ENCODE measurements at regions not wholly inside any gene's neighbourhood (a gene's known extent, or its start where the extent isn't known, plus 50 kb on each side); places are given as distances from the start of the nearest gene placed in this dataset.

DNA sequence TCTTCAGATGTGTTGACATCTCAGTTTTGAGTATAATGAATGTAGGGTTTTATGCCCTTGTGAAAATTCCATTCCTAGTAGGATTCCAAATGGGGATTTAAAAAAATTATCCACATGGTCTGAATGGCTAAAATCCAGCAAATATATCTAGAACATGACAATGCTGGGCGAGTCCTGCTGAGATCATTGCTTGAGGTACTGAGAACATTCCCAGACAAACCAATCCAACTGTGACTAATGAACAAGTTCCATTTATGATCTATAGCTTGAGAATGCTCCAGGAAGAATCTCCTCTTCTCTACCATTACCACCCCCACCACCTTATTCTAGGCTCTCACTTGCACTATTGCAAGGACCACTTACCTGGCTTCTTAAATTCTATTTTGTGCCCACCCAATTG is 77.2 kb upstream of the IL1RAPL2 start:
- intact Hi-C loops (cut with DNase I, micrococcal nuclease): no loop called here
- Histone ChIP-seq H3K27me3 (ENCODE audit: control insufficient read depth in 1 of 2, insufficient read depth in 2 of 2, low read length in 2 of 2) (no peaks in the 10 kb centered on the region), H3K4me3 (ENCODE audit: low read length) (no peak overlapping the region), H3K36me3 (ENCODE audit: insufficient read depth, low read length) (no peaks in the 10 kb centered on the region), H3K9me3 (ENCODE audit: control insufficient read depth in 1 of 2, insufficient read depth in 1 of 2, low read length in 2 of 2) (no peaks in the 10 kb centered on the region), H3K4me1 (ENCODE audit: insufficient read depth, low read length) (no peaks in the 10 kb centered on the region), H3K27ac (ENCODE audit: low read depth in 1 of 2, low read length in 2 of 2) (no peak overlapping the region)
- no peaks in the 10 kb centered on the region for H3K36me3 Mint-ChIP-seq (ENCODE audit: low read depth)
- ChIA-PET POLR2A (no interaction called here), CTCF (no interaction called here)
- no peak overlapping the region for H3K27ac Mint-ChIP-seq
- no peak for ATAC-seq (ENCODE audit: poor library complexity)
- peaks cover 3% of the 10 kb centered on the region for H3K27me3 Mint-ChIP-seq
- DNase-seq: no peak
- TF ChIP-seq, protein P1, sequence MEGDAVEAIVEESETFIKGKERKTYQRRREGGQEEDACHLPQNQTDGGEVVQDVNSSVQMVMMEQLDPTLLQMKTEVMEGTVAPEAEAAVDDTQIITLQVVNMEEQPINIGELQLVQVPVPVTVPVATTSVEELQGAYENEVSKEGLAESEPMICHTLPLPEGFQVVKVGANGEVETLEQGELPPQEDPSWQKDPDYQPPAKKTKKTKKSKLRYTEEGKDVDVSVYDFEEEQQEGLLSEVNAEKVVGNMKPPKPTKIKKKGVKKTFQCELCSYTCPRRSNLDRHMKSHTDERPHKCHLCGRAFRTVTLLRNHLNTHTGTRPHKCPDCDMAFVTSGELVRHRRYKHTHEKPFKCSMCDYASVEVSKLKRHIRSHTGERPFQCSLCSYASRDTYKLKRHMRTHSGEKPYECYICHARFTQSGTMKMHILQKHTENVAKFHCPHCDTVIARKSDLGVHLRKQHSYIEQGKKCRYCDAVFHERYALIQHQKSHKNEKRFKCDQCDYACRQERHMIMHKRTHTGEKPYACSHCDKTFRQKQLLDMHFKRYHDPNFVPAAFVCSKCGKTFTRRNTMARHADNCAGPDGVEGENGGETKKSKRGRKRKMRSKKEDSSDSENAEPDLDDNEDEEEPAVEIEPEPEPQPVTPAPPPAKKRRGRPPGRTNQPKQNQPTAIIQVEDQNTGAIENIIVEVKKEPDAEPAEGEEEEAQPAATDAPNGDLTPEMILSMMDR (IDR thresholded peaks at IDR 0.05): no peak
- H3K4me1 Mint-ChIP-seq (ENCODE audit: low read depth): no peaks in the 10 kb centered on the region
- no peak overlapping the region for H3K4me3 Mint-ChIP-seq
- H3K9me3 Mint-ChIP-seq: no peaks in the 10 kb centered on the region

GRCh38 chrX:104486691-104487090 is 79.3 kb upstream of the IL1RAPL2 start:
- Histone ChIP-seq H3K27ac (ENCODE audit: low read depth in 1 of 2, low read length in 2 of 2) (no peak overlapping the region), H3K4me3 (ENCODE audit: low read length) (no peak overlapping the region), H3K27me3 (ENCODE audit: control insufficient read depth in 1 of 2, insufficient read depth in 2 of 2, low read length in 2 of 2) (no peaks in the 10 kb centered on the region), H3K36me3 (ENCODE audit: insufficient read depth, low read length) (no peaks in the 10 kb centered on the region), H3K4me1 (ENCODE audit: insufficient read depth, low read length) (no peaks in the 10 kb centered on the region), H3K9me3 (ENCODE audit: control insufficient read depth in 1 of 2, insufficient read depth in 1 of 2, low read length in 2 of 2) (no peaks in the 10 kb centered on the region)
- intact Hi-C loops (cut with DNase I, micrococcal nuclease): no loop called here
- no peaks in the 10 kb centered on the region for H3K4me1 Mint-ChIP-seq (ENCODE audit: low read depth)
- peaks cover 2% of the 10 kb centered on the region for H3K27me3 Mint-ChIP-seq
- no peaks in the 10 kb centered on the region for H3K9me3 Mint-ChIP-seq
- no peaks in the 10 kb centered on the region for H3K36me3 Mint-ChIP-seq (ENCODE audit: low read depth)
- H3K27ac Mint-ChIP-seq: no peak overlapping the region
- DNase-seq (no peak), ATAC-seq (ENCODE audit: poor library complexity) (no peak)
- ChIA-PET POLR2A (no interaction called here), CTCF (no interaction called here)
- H3K4me3 Mint-ChIP-seq: no peak overlapping the region
- TF ChIP-seq, protein P1 (IDR thresholded peaks at IDR 0.05): no peak

DNA sequence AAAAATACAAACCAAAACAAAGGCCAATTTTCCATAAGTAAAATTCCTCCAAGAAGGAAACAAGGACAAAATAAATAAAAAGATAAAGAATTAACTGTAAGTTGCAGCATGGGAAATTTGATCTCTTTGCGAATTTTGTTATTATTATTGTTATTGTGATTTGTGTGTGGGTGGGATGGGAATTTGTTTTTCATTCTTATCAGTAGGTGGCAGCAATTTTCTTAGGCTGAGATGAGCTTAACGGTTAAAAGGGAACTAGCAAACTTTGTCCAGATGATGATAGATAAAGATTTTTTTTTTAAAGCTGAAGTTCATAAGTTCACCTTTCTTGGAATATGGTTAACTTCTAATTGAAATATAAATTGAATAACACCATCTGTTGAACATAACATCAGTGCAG is 83.2 kb upstream of the IL1RAPL2 start:
- H3K4me3 Mint-ChIP-seq: no peak overlapping the region
- H3K27ac Mint-ChIP-seq: no peak overlapping the region
- H3K4me1 Mint-ChIP-seq (ENCODE audit: low read depth): no peaks in the 10 kb centered on the region
- Histone ChIP-seq H3K4me1 (ENCODE audit: insufficient read depth, low read length) (no peaks in the 10 kb centered on the region), H3K36me3 (ENCODE audit: insufficient read depth, low read length) (no peaks in the 10 kb centered on the region), H3K27ac (ENCODE audit: low read depth in 1 of 2, low read length in 2 of 2) (no peak overlapping the region), H3K4me3 (ENCODE audit: low read length) (no peak overlapping the region), H3K9me3 (ENCODE audit: control insufficient read depth in 1 of 2, insufficient read depth in 1 of 2, low read length in 2 of 2) (no peaks in the 10 kb centered on the region), H3K27me3 (ENCODE audit: control insufficient read depth in 1 of 2, insufficient read depth in 2 of 2, low read length in 2 of 2) (no peaks in the 10 kb centered on the region)
- DNase-seq (no peak), ATAC-seq (ENCODE audit: poor library complexity) (no peak)
- H3K36me3 Mint-ChIP-seq (ENCODE audit: low read depth): no peaks in the 10 kb centered on the region
- intact Hi-C loops (cut with DNase I, micrococcal nuclease): no loop called here
- TF ChIP-seq, protein P1 (IDR thresholded peaks at IDR 0.05): no peak
- H3K27me3 Mint-ChIP-seq: no peaks in the 10 kb centered on the region
- no peaks in the 10 kb centered on the region for H3K9me3 Mint-ChIP-seq
- POLR2A ChIA-PET: no interaction called here
- CTCF ChIA-PET: no interaction called here
